ENCODE measurements at regions not wholly inside any gene's neighbourhood (a gene's known extent, or its start where the extent isn't known, plus 50 kb on each side); places are given as distances from the start of the nearest gene placed in this dataset.
A peak's percentile ranks its signal among the peaks of the same experiment; 100 is the strongest.

GRCh38 chr2:15732341-15733077 is 140.8 kb downstream of the DDX1 start:
- no peak for DNase-seq (ENCODE audit: low spot score)
- ATAC-seq (ENCODE audit: insufficient number of reproducible peaks, low FRiP score, low read depth), result no peak
- Histone ChIP-seq H3K27ac (no peak overlapping the region), H3K4me1 (ENCODE audit: control insufficient read depth in 1 of 2, low read depth in 2 of 2) (peaks cover 29 to 47% of the 10 kb centered on the region in 2 donors), H3K27me3 (replicated peaks; ENCODE audit: insufficient read depth) (no peaks in the 10 kb centered on the region), H3K36me3 (no peaks in the 10 kb centered on the region), H3K4me3 (no peak overlapping the region), H3K9me3 (no peaks in the 10 kb centered on the region)
- TF ChIP-seq, protein P1, sequence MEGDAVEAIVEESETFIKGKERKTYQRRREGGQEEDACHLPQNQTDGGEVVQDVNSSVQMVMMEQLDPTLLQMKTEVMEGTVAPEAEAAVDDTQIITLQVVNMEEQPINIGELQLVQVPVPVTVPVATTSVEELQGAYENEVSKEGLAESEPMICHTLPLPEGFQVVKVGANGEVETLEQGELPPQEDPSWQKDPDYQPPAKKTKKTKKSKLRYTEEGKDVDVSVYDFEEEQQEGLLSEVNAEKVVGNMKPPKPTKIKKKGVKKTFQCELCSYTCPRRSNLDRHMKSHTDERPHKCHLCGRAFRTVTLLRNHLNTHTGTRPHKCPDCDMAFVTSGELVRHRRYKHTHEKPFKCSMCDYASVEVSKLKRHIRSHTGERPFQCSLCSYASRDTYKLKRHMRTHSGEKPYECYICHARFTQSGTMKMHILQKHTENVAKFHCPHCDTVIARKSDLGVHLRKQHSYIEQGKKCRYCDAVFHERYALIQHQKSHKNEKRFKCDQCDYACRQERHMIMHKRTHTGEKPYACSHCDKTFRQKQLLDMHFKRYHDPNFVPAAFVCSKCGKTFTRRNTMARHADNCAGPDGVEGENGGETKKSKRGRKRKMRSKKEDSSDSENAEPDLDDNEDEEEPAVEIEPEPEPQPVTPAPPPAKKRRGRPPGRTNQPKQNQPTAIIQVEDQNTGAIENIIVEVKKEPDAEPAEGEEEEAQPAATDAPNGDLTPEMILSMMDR (IDR thresholded peaks at IDR 0.05), result no peak

- DNase-seq (ENCODE audit: low spot score) (no peak), ATAC-seq (ENCODE audit: insufficient number of reproducible peaks, low FRiP score, low read depth) (no peak)
- Histone ChIP-seq H3K4me3 (peak overlapping the region; percentile 35), H3K9me3 (no peaks in the 10 kb centered on the region), H3K4me1 (ENCODE audit: control insufficient read depth in 1 of 2, low read depth in 2 of 2) (peaks cover 29 to 47% of the 10 kb centered on the region in 2 donors), H3K36me3 (no peaks in the 10 kb centered on the region), H3K27me3 (replicated peaks; ENCODE audit: insufficient read depth) (no peaks in the 10 kb centered on the region), H3K27ac (peak overlapping the region; percentile 8 to 9)
- TF ChIP-seq, protein P1 (IDR thresholded peaks at IDR 0.05), result no peak
Measured at GRCh38 chr2:15733867-15734673, 142.4 kb downstream of the DDX1 start.

- no peaks in the 10 kb centered on the region for H3K27me3 ChIP-seq (replicated peaks; ENCODE audit: insufficient read depth)
- TF ChIP-seq, protein P1 (IDR thresholded peaks at IDR 0.05), result no peak
- DNase-seq (ENCODE audit: low spot score) (no peak), ATAC-seq (ENCODE audit: insufficient number of reproducible peaks, low FRiP score, low read depth) (no peak)
- H3K4me1 ChIP-seq (ENCODE audit: control insufficient read depth in 1 of 2, low read depth in 2 of 2), result peaks cover 29 to 47% of the 10 kb centered on the region in 2 donors
- H3K36me3 ChIP-seq, result no peaks in the 10 kb centered on the region
- H3K27ac ChIP-seq, result peak overlapping the region; percentile 8 to 9
- H3K9me3 ChIP-seq, result no peaks in the 10 kb centered on the region
- H3K4me3 ChIP-seq, result no peak overlapping the region
Measured at GRCh38 chr2:15734674-15735483, 143.2 kb downstream of the DDX1 start.

- H3K4me1 ChIP-seq (ENCODE audit: control insufficient read depth in 1 of 2, low read depth in 2 of 2), result peaks cover 23 to 39% of the 10 kb centered on the region in 2 donors
Measured at GRCh38 chr2:15735484-15736326, 144.0 kb downstream of the DDX1 start.

More at GRCh38 chr2:15735484-15736326, 144.0 kb downstream of the DDX1 start:
- H3K27ac ChIP-seq, result no peak overlapping the region
- no peaks in the 10 kb centered on the region for H3K27me3 ChIP-seq (replicated peaks; ENCODE audit: insufficient read depth)
- no peaks in the 10 kb centered on the region for H3K36me3 ChIP-seq
- H3K9me3 ChIP-seq, result no peaks in the 10 kb centered on the region
- TF ChIP-seq, protein P1 (IDR thresholded peaks at IDR 0.05), result no peak
- no peak for DNase-seq (ENCODE audit: low spot score)
- no peak for ATAC-seq (ENCODE audit: insufficient number of reproducible peaks, low FRiP score, low read depth)
- H3K4me3 ChIP-seq, result no peak overlapping the region

Measured in thoracic aorta (tissue), 2 donors.